ENCODE measurements at regions not wholly inside any gene's neighbourhood (a gene's known extent, or its start where the extent isn't known, plus 50 kb on each side); places are given as distances from the start of the nearest gene placed in this dataset.

DNA sequence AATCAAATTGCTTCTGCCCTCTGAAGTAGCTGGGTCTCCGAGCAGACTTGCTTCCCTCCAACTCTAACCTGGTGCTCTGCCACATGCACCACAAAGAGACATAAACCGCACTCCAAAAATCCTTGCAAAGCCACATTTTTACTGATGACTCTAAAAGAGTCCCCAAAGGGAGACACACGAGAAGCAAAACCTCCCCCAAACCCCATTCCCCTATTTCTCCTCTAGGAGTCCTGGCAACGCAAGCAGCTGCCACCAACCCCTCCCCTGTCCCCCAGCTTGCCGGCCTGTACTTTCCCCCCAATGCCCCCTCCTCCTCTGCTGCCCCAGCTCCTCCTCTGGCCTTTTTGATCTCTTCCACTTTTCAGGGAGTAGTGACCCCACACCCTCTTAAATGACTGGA lies 180.1 kb upstream of the ARID1B start:
- no peak for TF ChIP-seq CTCF (IDR thresholded peaks at IDR 0.05)
- TF ChIP-seq POLR2A (IDR thresholded peaks at IDR 0.05): no peak

Measured in breast epithelium (tissue), 3 donors.